ENCODE measurements at regions not wholly inside any gene's neighbourhood (a gene's known extent, or its start where the extent isn't known, plus 50 kb on each side); places are given as distances from the start of the nearest gene placed in this dataset.

DNA sequence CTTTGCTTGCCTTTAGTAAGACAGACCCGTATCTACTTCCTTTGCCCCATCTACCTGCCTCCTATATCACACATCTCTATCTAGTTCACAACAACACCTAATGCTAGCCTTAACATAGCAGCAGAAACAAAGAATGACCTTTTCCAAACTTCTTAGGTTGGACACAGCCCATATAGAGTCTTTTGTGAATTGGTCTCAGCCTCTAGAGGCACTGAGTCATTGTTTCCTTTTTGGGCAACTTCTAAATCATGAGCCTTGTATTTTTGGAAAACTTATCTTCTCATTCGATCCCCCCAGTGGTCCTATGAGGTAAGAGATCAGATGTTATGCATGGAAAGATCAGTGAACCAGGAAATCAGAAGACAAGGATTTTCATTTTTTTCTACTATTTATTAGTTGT, 679.4 kb upstream of the USP24 start:
- TF ChIP-seq CTCF (IDR thresholded peaks at IDR 0.05): no peak
- no peak for TF ChIP-seq POLR2A (IDR thresholded peaks at IDR 0.05)

All from ovary (tissue), 3 donors.